ENCODE measurements at regions not wholly inside any gene's neighbourhood (a gene's known extent, or its start where the extent isn't known, plus 50 kb on each side); places are given as distances from the start of the nearest gene placed in this dataset.

DNA sequence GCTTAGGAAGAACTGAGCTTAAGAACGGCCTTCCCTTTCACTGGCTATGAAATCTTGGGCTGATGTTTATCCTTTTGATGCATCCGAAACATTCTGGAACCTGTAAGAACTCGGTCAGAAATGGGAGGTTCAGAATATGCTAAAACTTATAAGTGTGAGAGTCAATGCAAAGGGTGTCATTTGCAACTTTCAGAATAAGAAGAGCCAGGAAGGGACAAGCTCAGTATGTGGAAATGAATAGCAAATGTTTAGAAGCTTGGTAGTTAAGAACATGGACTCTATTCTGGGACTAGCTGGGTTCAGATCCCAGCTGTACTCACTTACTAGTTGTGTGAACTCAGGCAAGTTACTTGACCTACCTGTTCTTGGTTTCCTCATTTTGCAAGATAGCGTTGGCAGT, 234.1 kb downstream of the OMA1 start:
- no peaks in the 10 kb centered on the region for H3K36me3 ChIP-seq (ENCODE audit: control insufficient read depth, insufficient read depth, low read length)
- TF ChIP-seq, protein P1, sequence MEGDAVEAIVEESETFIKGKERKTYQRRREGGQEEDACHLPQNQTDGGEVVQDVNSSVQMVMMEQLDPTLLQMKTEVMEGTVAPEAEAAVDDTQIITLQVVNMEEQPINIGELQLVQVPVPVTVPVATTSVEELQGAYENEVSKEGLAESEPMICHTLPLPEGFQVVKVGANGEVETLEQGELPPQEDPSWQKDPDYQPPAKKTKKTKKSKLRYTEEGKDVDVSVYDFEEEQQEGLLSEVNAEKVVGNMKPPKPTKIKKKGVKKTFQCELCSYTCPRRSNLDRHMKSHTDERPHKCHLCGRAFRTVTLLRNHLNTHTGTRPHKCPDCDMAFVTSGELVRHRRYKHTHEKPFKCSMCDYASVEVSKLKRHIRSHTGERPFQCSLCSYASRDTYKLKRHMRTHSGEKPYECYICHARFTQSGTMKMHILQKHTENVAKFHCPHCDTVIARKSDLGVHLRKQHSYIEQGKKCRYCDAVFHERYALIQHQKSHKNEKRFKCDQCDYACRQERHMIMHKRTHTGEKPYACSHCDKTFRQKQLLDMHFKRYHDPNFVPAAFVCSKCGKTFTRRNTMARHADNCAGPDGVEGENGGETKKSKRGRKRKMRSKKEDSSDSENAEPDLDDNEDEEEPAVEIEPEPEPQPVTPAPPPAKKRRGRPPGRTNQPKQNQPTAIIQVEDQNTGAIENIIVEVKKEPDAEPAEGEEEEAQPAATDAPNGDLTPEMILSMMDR (IDR thresholded peaks at IDR 0.05; ENCODE audit: insufficient read depth, low read length, poor library complexity, severe bottlenecking) = no peak
- no peak overlapping the region for H3K4me3 ChIP-seq (replicated peaks; ENCODE audit: low read depth, low read length)
- H3K27me3 ChIP-seq (replicated peaks; ENCODE audit: control insufficient read depth, insufficient read depth, low read length) = no peaks in the 10 kb centered on the region
- no peak for DNase-seq (ENCODE audit: extremely low read depth, insufficient read length)

GRCh38 chr1:58310881-58311280, 235.6 kb downstream of the OMA1 start:
- Histone ChIP-seq H3K36me3 (ENCODE audit: control insufficient read depth, insufficient read depth, low read length) (no peaks in the 10 kb centered on the region), H3K27me3 (replicated peaks; ENCODE audit: control insufficient read depth, insufficient read depth, low read length) (no peaks in the 10 kb centered on the region), H3K4me3 (replicated peaks; ENCODE audit: low read depth, low read length) (no peak overlapping the region)
- DNase-seq (ENCODE audit: extremely low read depth, insufficient read length) = no peak
- TF ChIP-seq, protein P1 (IDR thresholded peaks at IDR 0.05; ENCODE audit: insufficient read depth, low read length, poor library complexity, severe bottlenecking) = no peak

DNA sequence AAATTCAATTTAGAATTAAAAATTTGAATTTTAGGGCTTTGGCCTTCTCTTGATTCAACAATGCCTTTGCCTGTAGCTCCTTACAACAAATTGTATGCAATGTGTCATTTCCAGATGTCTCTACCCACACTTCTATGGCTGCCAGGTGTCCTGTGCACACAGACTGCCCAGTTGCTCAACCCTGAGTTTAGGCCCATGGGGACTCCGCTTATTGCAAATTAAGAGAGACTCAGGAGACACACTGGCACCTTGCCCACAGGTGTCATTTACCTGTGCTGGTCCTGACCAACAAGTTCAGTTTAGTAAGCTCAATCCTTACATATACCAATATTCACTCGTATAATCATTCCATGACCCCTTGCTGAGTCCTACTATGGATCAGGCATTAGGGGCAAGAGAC, 236.1 kb downstream of the OMA1 start:
- Histone ChIP-seq H3K4me3 (replicated peaks; ENCODE audit: low read depth, low read length) (no peak overlapping the region), H3K27me3 (replicated peaks; ENCODE audit: control insufficient read depth, insufficient read depth, low read length) (no peaks in the 10 kb centered on the region), H3K36me3 (ENCODE audit: control insufficient read depth, insufficient read depth, low read length) (no peaks in the 10 kb centered on the region)
- TF ChIP-seq, protein P1 (IDR thresholded peaks at IDR 0.05; ENCODE audit: insufficient read depth, low read length, poor library complexity, severe bottlenecking) = no peak
- DNase-seq (ENCODE audit: extremely low read depth, insufficient read length) = no peak

- TF ChIP-seq, protein P1 (IDR thresholded peaks at IDR 0.05; ENCODE audit: insufficient read depth, low read length, poor library complexity, severe bottlenecking) = no peak
- H3K4me3 ChIP-seq (replicated peaks; ENCODE audit: low read depth, low read length) = no peak overlapping the region
- no peaks in the 10 kb centered on the region for H3K27me3 ChIP-seq (replicated peaks; ENCODE audit: control insufficient read depth, insufficient read depth, low read length)
- no peaks in the 10 kb centered on the region for H3K36me3 ChIP-seq (ENCODE audit: control insufficient read depth, insufficient read depth, low read length)
- no peak for DNase-seq (ENCODE audit: extremely low read depth, insufficient read length)
These were observed 238.3 kb downstream of the OMA1 start for GRCh38 chr1:58308206-58308605.

DNA sequence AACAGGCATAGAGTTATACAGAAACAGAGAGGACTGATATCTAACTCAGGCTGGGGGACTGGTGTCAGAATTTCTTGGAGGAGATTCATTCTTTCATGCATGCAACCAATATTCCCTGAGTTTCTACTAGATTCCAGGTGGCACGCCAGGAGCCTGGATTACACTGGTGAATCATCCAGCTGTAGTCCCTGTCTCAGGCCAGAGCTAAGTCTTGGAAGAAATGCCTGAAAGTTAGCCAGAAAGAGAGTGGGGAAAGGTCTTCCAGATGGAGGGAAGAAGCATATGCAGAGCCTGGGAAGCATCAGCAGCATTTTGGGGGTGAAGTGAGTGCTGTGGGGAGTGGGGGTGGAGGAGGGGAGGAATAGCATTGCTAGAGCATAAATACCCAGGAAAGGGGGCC, 239.1 kb downstream of the OMA1 start:
- Histone ChIP-seq H3K27me3 (replicated peaks; ENCODE audit: control insufficient read depth, insufficient read depth, low read length) (no peaks in the 10 kb centered on the region), H3K36me3 (ENCODE audit: control insufficient read depth, insufficient read depth, low read length) (no peaks in the 10 kb centered on the region), H3K4me3 (replicated peaks; ENCODE audit: low read depth, low read length) (no peak overlapping the region)
- no peak for DNase-seq (ENCODE audit: extremely low read depth, insufficient read length)
- TF ChIP-seq, protein P1 (IDR thresholded peaks at IDR 0.05; ENCODE audit: insufficient read depth, low read length, poor library complexity, severe bottlenecking) = no peak

- H3K4me3 ChIP-seq (replicated peaks; ENCODE audit: low read depth, low read length) = no peak overlapping the region
- no peaks in the 10 kb centered on the region for H3K27me3 ChIP-seq (replicated peaks; ENCODE audit: control insufficient read depth, insufficient read depth, low read length)
- H3K36me3 ChIP-seq (ENCODE audit: control insufficient read depth, insufficient read depth, low read length) = no peaks in the 10 kb centered on the region
- DNase-seq (ENCODE audit: extremely low read depth, insufficient read length) = no peak
- TF ChIP-seq, protein P1 (IDR thresholded peaks at IDR 0.05; ENCODE audit: insufficient read depth, low read length, poor library complexity, severe bottlenecking) = no peak
These were observed 240.9 kb downstream of the OMA1 start for GRCh38 chr1:58305622-58306021.

Data from GM06990 (cell line).